Esophagus muscularis mucosa (tissue), 3 donors: ENCODE measurements at regions not wholly inside any gene's neighbourhood (a gene's known extent, or its start where the extent isn't known, plus 50 kb on each side); places are given as distances from the start of the nearest gene placed in this dataset.

ENCODE experiments used
- EP300 ChIP-seq: sonication (generic); formaldehyde crosslinking; IDR thresholded peaks from one replicate; pipeline ENCODE4 v1.6.1; 2017; ENCODE audit warnings: antibody characterized with exemption
- TF ChIP-seq, protein P1 (sequence below), 3 experiments: fragments of 200-600 bp in 2 of 3; fragments of 450-650 bp in 1 of 3; sonication (generic) in 2 of 3; IDR thresholded peaks; one replicate each; pipeline ENCODE4 v1.5.1; 2017 to 2019; ENCODE audit warnings: antibody characterized with exemption in 3 of 3, mild to moderate bottlenecking in 2 of 3, moderate library complexity in 1 of 3

DNA sequence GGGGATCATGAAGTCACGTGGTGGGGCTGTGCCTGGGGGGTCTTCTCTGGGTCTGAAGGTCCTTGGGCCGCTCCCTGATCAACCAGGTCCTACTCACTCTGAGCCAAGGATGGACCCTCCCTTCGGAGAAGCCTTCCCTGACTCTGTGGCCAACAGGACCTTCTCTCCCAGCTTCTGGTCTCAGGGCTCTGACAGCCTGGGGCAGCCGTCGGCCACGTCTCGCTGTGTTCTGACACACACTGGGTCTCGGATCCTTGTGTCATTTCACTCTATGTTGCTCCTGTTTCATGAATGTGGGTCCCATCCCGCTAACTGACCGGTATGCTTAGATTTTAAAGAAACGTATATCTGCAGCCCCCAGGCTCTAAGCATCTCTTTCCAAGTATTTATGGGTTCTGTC lies 256.1 kb downstream of the ENGASE start:
- no peak for TF ChIP-seq EP300
- TF ChIP-seq, protein P1, sequence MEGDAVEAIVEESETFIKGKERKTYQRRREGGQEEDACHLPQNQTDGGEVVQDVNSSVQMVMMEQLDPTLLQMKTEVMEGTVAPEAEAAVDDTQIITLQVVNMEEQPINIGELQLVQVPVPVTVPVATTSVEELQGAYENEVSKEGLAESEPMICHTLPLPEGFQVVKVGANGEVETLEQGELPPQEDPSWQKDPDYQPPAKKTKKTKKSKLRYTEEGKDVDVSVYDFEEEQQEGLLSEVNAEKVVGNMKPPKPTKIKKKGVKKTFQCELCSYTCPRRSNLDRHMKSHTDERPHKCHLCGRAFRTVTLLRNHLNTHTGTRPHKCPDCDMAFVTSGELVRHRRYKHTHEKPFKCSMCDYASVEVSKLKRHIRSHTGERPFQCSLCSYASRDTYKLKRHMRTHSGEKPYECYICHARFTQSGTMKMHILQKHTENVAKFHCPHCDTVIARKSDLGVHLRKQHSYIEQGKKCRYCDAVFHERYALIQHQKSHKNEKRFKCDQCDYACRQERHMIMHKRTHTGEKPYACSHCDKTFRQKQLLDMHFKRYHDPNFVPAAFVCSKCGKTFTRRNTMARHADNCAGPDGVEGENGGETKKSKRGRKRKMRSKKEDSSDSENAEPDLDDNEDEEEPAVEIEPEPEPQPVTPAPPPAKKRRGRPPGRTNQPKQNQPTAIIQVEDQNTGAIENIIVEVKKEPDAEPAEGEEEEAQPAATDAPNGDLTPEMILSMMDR (IDR thresholded peaks at IDR 0.05) = no peak
